Endothelial cell of umbilical vein (primary cell): ENCODE measurements at regions not wholly inside any gene's neighbourhood (a gene's known extent, or its start where the extent isn't known, plus 50 kb on each side); places are given as distances from the start of the nearest gene placed in this dataset.

Experiments
- BruUV-seq: library from RNA; stranded (reverse); fragments of 400-500 nt; replicated peaks from 2 replicates; lab custom pipeline; 2021; lab: Mats Ljungman, UMichigan
- CTCF ChIA-PET: fragments of 300-600, 350-600 bp; sonication (Branson Sonifier 250); formaldehyde crosslinking; loops from one replicate; lab custom pipeline; 2021; ENCODE audit warnings: antibody characterized with exemption, inconsistent platforms; lab: Charles Lee
- POLR2A ChIA-PET: fragments of 300-600, 350-600 bp; sonication (Branson Sonifier 250); formaldehyde crosslinking; loops from one replicate; lab custom pipeline; 2021; ENCODE audit warnings: antibody characterized with exemption, inconsistent platforms; lab: Charles Lee
- DNase-seq: peaks from one replicate; pipeline ENCODE4 v3.0.0-alpha.2; 2011; ENCODE audit warnings: low read depth, low spot score
- FAIRE-seq: peaks from 2 replicates; lab custom pipeline; 2011; peaks lifted over from hg19 to GRCh38; lab: Jason Lieb, UNC
- H2AFZ ChIP-seq: 2 replicates; pipeline ENCODE4 v1.6.0; 2012; ENCODE audit warnings: low read depth, low read length, control low read depth, inconsistent platforms
- H3K27ac ChIP-seq: 2 replicates; pipeline ENCODE4 v1.5.1; 2011; ENCODE audit warnings: low read depth, mild to moderate bottlenecking, control low read depth, low read length, moderate library complexity; ENCODE audit not compliant: insufficient read depth
- H3K27me3 ChIP-seq, 2 experiments: 2 replicates each; pipeline versions ENCODE4 v1.6.0 to v1.6.1; 2011; ENCODE audit warnings: low read length in 2 of 2, mixed read lengths in 1 of 2; ENCODE audit not compliant: control insufficient read depth in 2 of 2, insufficient read depth in 2 of 2
- H3K36me3 ChIP-seq, 2 experiments: 2 replicates in 1 of 2; 3 replicates in 1 of 2; pipeline ENCODE4 v1.5.1; 2011; ENCODE audit warnings: low read length in 2 of 2, mild to moderate bottlenecking in 1 of 2, moderate library complexity in 1 of 2; ENCODE audit not compliant: control insufficient read depth in 2 of 2, insufficient read depth in 2 of 2; ENCODE audit errors: extremely low read depth in 1 of 2
- H3K4me1 ChIP-seq: 3 replicates; pipeline ENCODE4 v1.5.1; 2011; ENCODE audit warnings: mild to moderate bottlenecking, low read length; ENCODE audit not compliant: control insufficient read depth, insufficient read depth; ENCODE audit errors: extremely low read depth
- H3K4me2 ChIP-seq: 2 replicates; pipeline ENCODE4 v1.6.1; 2011; ENCODE audit warnings: low read length, control low read depth, mixed read lengths; ENCODE audit not compliant: insufficient read depth
- H3K4me3 ChIP-seq, 3 experiments: fragments of 200-600 bp in 1 of 3; sonication (generic), shearing (Covaris generic) in 1 of 3; replicated peaks in 1 of 3; 2 replicates each; pipeline ENCODE4 v1.5.1; 2011 to 2016; ENCODE audit warnings: control low read depth in 3 of 3, low read length in 3 of 3, mild to moderate bottlenecking in 2 of 3, inconsistent platforms in 1 of 3, low read depth in 1 of 3, moderate library complexity in 1 of 3; ENCODE audit not compliant: insufficient read depth in 1 of 3
- H3K79me2 ChIP-seq: 2 replicates; pipeline ENCODE4 v1.6.0; 2012; ENCODE audit warnings: low read length, inconsistent platforms; ENCODE audit not compliant: control insufficient read depth, insufficient read depth
- H3K9ac ChIP-seq: replicated peaks from 2 replicates; pipeline ENCODE3; 2011; ENCODE audit warnings: low read length, control low read depth; ENCODE audit not compliant: insufficient read depth; ENCODE audit errors: extremely low read depth
- H3K9me1 ChIP-seq: replicated peaks from 3 replicates; pipeline ENCODE4 v1.6.0; 2011; ENCODE audit warnings: mild to moderate bottlenecking, low read length; ENCODE audit not compliant: control insufficient read depth, insufficient read depth; ENCODE audit errors: extremely low read depth
- H3K9me3 ChIP-seq: replicated peaks from 2 replicates; pipeline ENCODE4 v1.5.1; 2012; ENCODE audit warnings: low read length, inconsistent platforms; ENCODE audit not compliant: control insufficient read depth, insufficient read depth
- H4K20me1 ChIP-seq: replicated peaks from 2 replicates; pipeline ENCODE3; 2011; ENCODE audit warnings: mild to moderate bottlenecking, low read length; ENCODE audit not compliant: control insufficient read depth, insufficient read depth; ENCODE audit errors: extremely low read depth
- CTCF ChIP-seq, 2 donors: IDR thresholded peaks; 1 replicate in 1 of 2; 2 replicates in 1 of 2; pipeline ENCODE4 v1.5.1; 2011; ENCODE audit warnings: low read length in 2 of 2, mild to moderate bottlenecking in 2 of 2, moderate library complexity in 2 of 2, control low read depth in 1 of 2, inconsistent platforms in 1 of 2, low read depth in 1 of 2; ENCODE audit not compliant: insufficient read depth in 1 of 2; ENCODE audit errors: extremely low read depth in 1 of 2
- EZH2 ChIP-seq: IDR thresholded peaks from 2 replicates; pipeline ENCODE4 v1.6.1; 2012; ENCODE audit warnings: borderline replicate concordance, low read depth, mild to moderate bottlenecking, moderate library complexity, low read length, inconsistent platforms; ENCODE audit not compliant: severe bottlenecking
- FOS ChIP-seq: IDR thresholded peaks from 2 replicates; pipeline ENCODE4 v1.6.1; 2011; ENCODE audit warnings: mild to moderate bottlenecking, low read length, moderate library complexity, borderline replicate concordance; ENCODE audit not compliant: insufficient read depth
- GATA2 ChIP-seq: IDR thresholded peaks from 2 replicates; pipeline ENCODE4 v1.7.0; 2011; ENCODE audit warnings: low read depth, mild to moderate bottlenecking, moderate library complexity, mixed read lengths, low read length; ENCODE audit not compliant: insufficient read length, insufficient read depth
- MAX ChIP-seq: IDR thresholded peaks from 2 replicates; pipeline ENCODE4 v1.6.1; 2011; ENCODE audit not compliant: insufficient read depth, insufficient read length
- MYC ChIP-seq: IDR thresholded peaks from one replicate; pipeline ENCODE4 v1.6.1; 2011; ENCODE audit warnings: mild to moderate bottlenecking, low read depth, low read length
- POLR2A ChIP-seq: IDR thresholded peaks from 2 replicates; pipeline ENCODE4 v1.6.1; 2012; ENCODE audit warnings: low read depth, mild to moderate bottlenecking, control low read depth, low read length
- POLR2AphosphoS5 ChIP-seq: IDR thresholded peaks from 2 replicates; pipeline ENCODE4 v1.6.1; 2012; ENCODE audit warnings: low read depth, mild to moderate bottlenecking, control low read depth, low read length, moderate library complexity; ENCODE audit not compliant: insufficient read depth
- dilution Hi-C: fragments of 300-500 bp; cut with MboI; formaldehyde crosslinking; loops from one replicate; pipeline ENCODE4 v1.15.0; 2019; ENCODE audit warnings: low sequenced_read_pairs; ENCODE audit not compliant: extremely low pct_ligation_motif_present
- intact Hi-C: fragments of 100-400 bp; cut with micrococcal nuclease; formaldehyde crosslinking; loops from one replicate; pipeline ENCODE4 v1.10.0; 2022

- POLR2A ChIA-PET = no interaction called here
- Histone ChIP-seq H3K4me1 (no peaks in the 10 kb centered on the region), H3K27ac (no peak overlapping the region), H3K9me1 (no peaks in the 10 kb centered on the region), H4K20me1 (no peaks in the 10 kb centered on the region), H3K4me2 (no peak overlapping the region), H3K36me3 (no peaks in the 10 kb centered on the region), H3K9me3 (no peaks in the 10 kb centered on the region), H3K27me3 (no peaks in the 10 kb centered on the region), H3K4me3 (no peak overlapping the region), H3K9ac (no peak overlapping the region), H3K79me2 (no peaks in the 10 kb centered on the region), H2AFZ (no peak overlapping the region)
- intact Hi-C loops (no loop called here), dilution Hi-C loops (no loop called here)
- no peak for DNase-seq
- CTCF ChIA-PET = interaction anchor here (2.1 kb wide), 1 partner anchor 540 kb away, joined by 4 read pairs; no protein-coding TSS in a partner anchor
- TF ChIP-seq POLR2A (no peak), MYC (no peak), FOS (no peak), CTCF (IDR thresholded peaks at IDR 0.05; ENCODE audit: extremely low read depth in 1 of 2, insufficient read depth in 1 of 2, low read depth in 1 of 2, low read length in 2 of 2) (no peak), EZH2 (no peak), MAX (no peak), GATA2 (no peak), POLR2AphosphoS5 (no peak)
- FAIRE-seq = no peak
- BruUV-seq = no TSS peak
These were observed 716.0 kb upstream of the CHD1 start for GRCh38 chr5:99644822-99645221.
